ENCODE measurements at regions not wholly inside any gene's neighbourhood (a gene's known extent, or its start where the extent isn't known, plus 50 kb on each side); places are given as distances from the start of the nearest gene placed in this dataset.

DNA sequence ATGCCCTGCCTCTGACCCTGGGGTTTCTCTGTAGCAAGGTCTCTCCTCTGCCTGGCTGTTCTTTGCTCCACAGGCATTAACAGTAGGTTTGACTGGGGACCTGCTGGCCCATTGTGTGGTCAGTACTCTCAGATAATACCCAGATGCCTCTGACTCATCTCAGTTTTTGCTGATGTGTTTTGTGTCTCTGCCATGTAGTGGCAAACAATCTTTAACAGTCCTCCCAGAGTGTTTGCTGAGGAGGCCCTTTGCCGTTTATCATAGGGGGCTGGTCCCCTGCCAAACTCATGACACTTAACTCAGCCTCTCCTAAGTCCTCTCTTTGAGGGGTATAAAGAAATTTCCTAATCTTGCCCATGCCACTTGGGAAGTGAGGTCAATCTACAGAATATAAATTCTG lies 793.7 kb upstream of the FANCL start:
- no peaks in the 10 kb centered on the region for H3K27me3 ChIP-seq (ENCODE audit: low read depth, low read length)
- no peaks in the 10 kb centered on the region for H3K36me3 ChIP-seq (replicated peaks; ENCODE audit: low read depth, low read length)
- TF ChIP-seq EZH2phosphoT487 (IDR thresholded peaks at IDR 0.05; ENCODE audit: low read depth) = no peak
- TF ChIP-seq, protein P1, sequence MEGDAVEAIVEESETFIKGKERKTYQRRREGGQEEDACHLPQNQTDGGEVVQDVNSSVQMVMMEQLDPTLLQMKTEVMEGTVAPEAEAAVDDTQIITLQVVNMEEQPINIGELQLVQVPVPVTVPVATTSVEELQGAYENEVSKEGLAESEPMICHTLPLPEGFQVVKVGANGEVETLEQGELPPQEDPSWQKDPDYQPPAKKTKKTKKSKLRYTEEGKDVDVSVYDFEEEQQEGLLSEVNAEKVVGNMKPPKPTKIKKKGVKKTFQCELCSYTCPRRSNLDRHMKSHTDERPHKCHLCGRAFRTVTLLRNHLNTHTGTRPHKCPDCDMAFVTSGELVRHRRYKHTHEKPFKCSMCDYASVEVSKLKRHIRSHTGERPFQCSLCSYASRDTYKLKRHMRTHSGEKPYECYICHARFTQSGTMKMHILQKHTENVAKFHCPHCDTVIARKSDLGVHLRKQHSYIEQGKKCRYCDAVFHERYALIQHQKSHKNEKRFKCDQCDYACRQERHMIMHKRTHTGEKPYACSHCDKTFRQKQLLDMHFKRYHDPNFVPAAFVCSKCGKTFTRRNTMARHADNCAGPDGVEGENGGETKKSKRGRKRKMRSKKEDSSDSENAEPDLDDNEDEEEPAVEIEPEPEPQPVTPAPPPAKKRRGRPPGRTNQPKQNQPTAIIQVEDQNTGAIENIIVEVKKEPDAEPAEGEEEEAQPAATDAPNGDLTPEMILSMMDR (IDR thresholded peaks at IDR 0.05; ENCODE audit: low read depth, low read length) = no peak
- H3K4me1 ChIP-seq (ENCODE audit: low read length) = no peaks in the 10 kb centered on the region
- H2AFZ ChIP-seq (ENCODE audit: low read depth, low read length) = no peak overlapping the region
- H3K4me3 ChIP-seq (ENCODE audit: low read length) = no peak overlapping the region
- no peak overlapping the region for H3K4me2 ChIP-seq (ENCODE audit: low read length)
- no peak overlapping the region for H3K9ac ChIP-seq (ENCODE audit: low read length)
- H4K20me1 ChIP-seq (ENCODE audit: insufficient read depth, low read length) = no peaks in the 10 kb centered on the region
- H3K27ac ChIP-seq (ENCODE audit: low read length) = no peak overlapping the region
- no peaks in the 10 kb centered on the region for H3K9me3 ChIP-seq (ENCODE audit: insufficient read depth, low read length)
- H3K79me2 ChIP-seq (ENCODE audit: low read length) = no peaks in the 10 kb centered on the region

DNA sequence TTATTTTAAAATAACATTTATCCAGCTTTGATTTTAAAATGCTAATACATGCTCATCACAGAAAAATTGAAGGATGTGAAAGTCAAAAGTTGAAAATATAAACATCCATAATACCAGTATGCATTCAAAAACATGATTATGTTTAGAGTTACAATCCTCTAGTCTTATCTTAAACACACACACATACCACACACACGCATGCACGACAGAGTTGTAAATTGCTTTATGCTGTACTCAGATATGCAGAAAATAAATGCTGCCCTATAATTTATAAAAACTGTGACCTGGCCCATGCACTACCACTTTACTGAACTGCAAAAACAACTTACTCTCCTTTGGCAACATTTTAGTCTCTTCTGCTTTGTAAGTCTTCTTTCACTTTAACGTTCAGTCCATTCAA lies 793.0 kb upstream of the FANCL start:
- Histone ChIP-seq H3K4me1 (ENCODE audit: low read length) (no peaks in the 10 kb centered on the region), H3K9me3 (ENCODE audit: insufficient read depth, low read length) (no peaks in the 10 kb centered on the region), H3K79me2 (ENCODE audit: low read length) (no peaks in the 10 kb centered on the region), H4K20me1 (ENCODE audit: insufficient read depth, low read length) (no peaks in the 10 kb centered on the region), H3K4me3 (ENCODE audit: low read length) (no peak overlapping the region), H2AFZ (ENCODE audit: low read depth, low read length) (no peak overlapping the region), H3K9ac (ENCODE audit: low read length) (no peak overlapping the region), H3K27ac (ENCODE audit: low read length) (no peak overlapping the region), H3K27me3 (ENCODE audit: low read depth, low read length) (no peaks in the 10 kb centered on the region), H3K4me2 (ENCODE audit: low read length) (no peak overlapping the region), H3K36me3 (replicated peaks; ENCODE audit: low read depth, low read length) (no peaks in the 10 kb centered on the region)
- no peak for TF ChIP-seq EZH2phosphoT487 (IDR thresholded peaks at IDR 0.05; ENCODE audit: low read depth)
- TF ChIP-seq, protein P1 (IDR thresholded peaks at IDR 0.05; ENCODE audit: low read depth, low read length) = no peak

DNA sequence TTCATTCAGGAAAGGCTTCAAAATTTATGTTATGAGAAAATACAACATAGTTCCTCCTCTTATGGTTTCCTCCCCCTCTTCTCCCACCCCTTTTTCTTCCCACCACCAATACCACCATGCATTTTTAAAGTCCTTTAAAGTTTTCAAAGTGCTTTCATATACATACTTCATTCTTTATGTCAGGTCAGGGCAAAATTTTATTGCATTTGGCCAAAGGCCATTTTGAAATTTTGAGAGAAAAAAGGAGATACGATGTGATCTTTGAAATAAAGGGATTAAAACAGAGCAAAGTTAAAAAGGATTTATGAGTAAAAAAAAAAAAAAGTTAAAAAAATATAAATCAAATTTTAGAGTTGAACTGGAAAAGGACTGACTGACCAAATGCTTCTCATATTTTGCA lies 792.5 kb upstream of the FANCL start:
- H3K36me3 ChIP-seq (replicated peaks; ENCODE audit: low read depth, low read length) = no peaks in the 10 kb centered on the region
- no peak overlapping the region for H3K27ac ChIP-seq (ENCODE audit: low read length)
- H3K4me1 ChIP-seq (ENCODE audit: low read length) = no peaks in the 10 kb centered on the region
- H3K79me2 ChIP-seq (ENCODE audit: low read length) = no peaks in the 10 kb centered on the region
- no peak overlapping the region for H2AFZ ChIP-seq (ENCODE audit: low read depth, low read length)
- no peak overlapping the region for H3K4me3 ChIP-seq (ENCODE audit: low read length)
- TF ChIP-seq, protein P1 (IDR thresholded peaks at IDR 0.05; ENCODE audit: low read depth, low read length) = no peak
- no peaks in the 10 kb centered on the region for H3K9me3 ChIP-seq (ENCODE audit: insufficient read depth, low read length)
- H3K9ac ChIP-seq (ENCODE audit: low read length) = no peak overlapping the region
- H4K20me1 ChIP-seq (ENCODE audit: insufficient read depth, low read length) = no peaks in the 10 kb centered on the region
- no peaks in the 10 kb centered on the region for H3K27me3 ChIP-seq (ENCODE audit: low read depth, low read length)
- no peak overlapping the region for H3K4me2 ChIP-seq (ENCODE audit: low read length)

DNA sequence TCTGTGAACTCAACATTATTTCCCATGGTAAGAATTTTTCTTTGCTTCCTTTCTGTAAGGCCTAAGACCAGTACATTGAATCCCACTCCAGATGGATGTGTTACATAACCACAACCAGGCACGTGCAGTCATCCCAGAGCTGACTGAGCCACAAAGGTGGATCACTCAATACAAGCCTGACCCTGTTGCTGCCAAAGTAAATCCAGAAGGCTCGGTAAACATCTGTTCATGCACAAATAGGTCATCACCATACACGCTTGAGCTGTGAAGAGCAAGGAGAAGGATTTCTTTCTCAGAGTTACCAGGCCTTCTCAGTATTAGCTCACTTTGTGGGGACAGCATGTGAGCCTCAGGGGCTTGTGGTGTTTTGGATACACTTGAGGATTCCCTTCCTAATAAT lies 791.4 kb upstream of the FANCL start:
- no peaks in the 10 kb centered on the region for H4K20me1 ChIP-seq (ENCODE audit: insufficient read depth, low read length)
- H3K27ac ChIP-seq (ENCODE audit: low read length) = no peak overlapping the region
- H3K79me2 ChIP-seq (ENCODE audit: low read length) = no peaks in the 10 kb centered on the region
- H3K4me2 ChIP-seq (ENCODE audit: low read length) = no peak overlapping the region
- TF ChIP-seq, protein P1 (IDR thresholded peaks at IDR 0.05; ENCODE audit: low read depth, low read length) = no peak
- no peak for TF ChIP-seq EZH2phosphoT487 (IDR thresholded peaks at IDR 0.05; ENCODE audit: low read depth)
- no peak overlapping the region for H3K9ac ChIP-seq (ENCODE audit: low read length)
- no peaks in the 10 kb centered on the region for H3K4me1 ChIP-seq (ENCODE audit: low read length)
- no peak overlapping the region for H3K4me3 ChIP-seq (ENCODE audit: low read length)
- no peaks in the 10 kb centered on the region for H3K9me3 ChIP-seq (ENCODE audit: insufficient read depth, low read length)
- H3K27me3 ChIP-seq (ENCODE audit: low read depth, low read length) = no peaks in the 10 kb centered on the region
- H2AFZ ChIP-seq (ENCODE audit: low read depth, low read length) = no peak overlapping the region
- no peaks in the 10 kb centered on the region for H3K36me3 ChIP-seq (replicated peaks; ENCODE audit: low read depth, low read length)

All from OCI-LY3 (cell line).